Esophagus muscularis mucosa (tissue), 4 donors: ENCODE measurements at regions not wholly inside any gene's neighbourhood (a gene's known extent, or its start where the extent isn't known, plus 50 kb on each side); places are given as distances from the start of the nearest gene placed in this dataset.
"Not testable (repeated sequence)": the region's sequence is repeated elsewhere in the genome, so short reads cannot be mapped to it uniquely, and the experiment has no call there.

Experiments used
- DNase-seq: peaks from one replicate; pipeline ENCODE4 v3.0.0-alpha.2; 2017; ENCODE audit errors: extremely low spot score
- H3K27ac ChIP-seq, 4 donors: fragments of 200-600 bp; sonication (generic); replicated peaks in 1 of 4; 1 replicate in 3 of 4; 2 replicates in 1 of 4; pipeline ENCODE4 v1.5.1; 2016 to 2019; ENCODE audit warnings: mild to moderate bottlenecking in 1 of 4
- H3K27me3 ChIP-seq, 4 donors: fragments of 200-600 bp; sonication (generic); one replicate each; pipeline versions ENCODE4 v1.5.1 to v1.6.0; 2016 to 2019
- H3K36me3 ChIP-seq, 4 donors: fragments of 200-600 bp; sonication (generic); one replicate each; pipeline ENCODE4 v1.5.1; 2016 to 2019
- H3K4me1 ChIP-seq, 4 donors: fragments of 200-600 bp; sonication (generic); one replicate each; pipeline ENCODE4 v1.5.1; 2016 to 2019
- H3K4me3 ChIP-seq, 4 donors: fragments of 200-600 bp; sonication (generic); 1 replicate in 2 of 4; 2 replicates in 2 of 4; pipeline ENCODE4 v1.5.1; 2016 to 2019; ENCODE audit warnings: mild to moderate bottlenecking in 4 of 4, moderate library complexity in 1 of 4
- H3K9me3 ChIP-seq, 4 donors: fragments of 200-600 bp; sonication (generic); 1 replicate in 3 of 4; 2 replicates in 1 of 4; pipeline ENCODE4 v1.5.1; 2016 to 2019
- CTCF ChIP-seq, 3 experiments: fragments of 200-600 bp in 2 of 3; fragments of 450-650 bp in 1 of 3; sonication (generic) in 2 of 3; IDR thresholded peaks; one replicate each; pipeline ENCODE4 v1.5.1; 2017 to 2019; ENCODE audit warnings: antibody characterized with exemption in 3 of 3, mild to moderate bottlenecking in 2 of 3, moderate library complexity in 1 of 3
- EP300 ChIP-seq: sonication (generic); formaldehyde crosslinking; IDR thresholded peaks from one replicate; pipeline ENCODE4 v1.6.1; 2017; ENCODE audit warnings: antibody characterized with exemption
- POLR2A ChIP-seq: fragments of 450-650 bp; IDR thresholded peaks from one replicate; pipeline ENCODE4 v1.6.1; 2017; ENCODE audit warnings: antibody characterized with exemption, moderate library complexity, mild to moderate bottlenecking, low read depth
- POLR2AphosphoS5 ChIP-seq, 2 donors: sonication (generic); formaldehyde crosslinking; IDR thresholded peaks; one replicate each; pipeline ENCODE4 v1.6.1; 2017; ENCODE audit warnings: antibody characterized with exemption in 2 of 2
- WGBS: methylation state at CpG from one replicate; pipeline ENCODE4 v1.1.5; 2018; 5-methylcytosine and 5-hydroxymethylcytosine counted together
- intact Hi-C: fragments of 100-400 bp; cut with DNase I; formaldehyde crosslinking; loops from one replicate; pipeline ENCODE4 v1.15.1; 2023

GRCh38 chr4:137812258-137812657, 280.0 kb upstream of the PCDH18 start:
- WGBS, result 96% methylated on average over 4 of the region's 4 CpGs
- intact Hi-C loops, result no loop called here

GRCh38 chr4:137806420-137806819, 274.1 kb upstream of the PCDH18 start:
- H3K27me3 ChIP-seq, result no peaks in the 10 kb centered on the region
- H3K4me3 ChIP-seq, result no peak overlapping the region
- no peak for DNase-seq
- no peaks in the 10 kb centered on the region for H3K9me3 ChIP-seq
- WGBS, result 82% methylated on average over 3 of the region's 3 CpGs
- peaks cover 0 to 2% (median 0%) of the 10 kb centered on the region in 4 donors for H3K4me1 ChIP-seq
- H3K36me3 ChIP-seq, result no peaks in the 10 kb centered on the region
- TF ChIP-seq POLR2A, result no peak
- TF ChIP-seq EP300, result no peak
- TF ChIP-seq POLR2AphosphoS5 (IDR thresholded peaks at IDR 0.05), result no peak
- no peak for TF ChIP-seq CTCF (IDR thresholded peaks at IDR 0.05)
- intact Hi-C loops, result no loop called here
- no peak overlapping the region for H3K27ac ChIP-seq

More at GRCh38 chr4:137812258-137812657, 280.0 kb upstream of the PCDH18 start:
- no peaks in the 10 kb centered on the region for H3K36me3 ChIP-seq
- H3K27me3 ChIP-seq, result no peaks in the 10 kb centered on the region
- no peak overlapping the region for H3K4me3 ChIP-seq
- DNase-seq, result no peak
- TF ChIP-seq EP300 (no peak), POLR2AphosphoS5 (IDR thresholded peaks at IDR 0.05) (no peak), POLR2A (no peak), CTCF (IDR thresholded peaks at IDR 0.05) (no peak)
- H3K9me3 ChIP-seq, result no peaks in the 10 kb centered on the region
- no peak overlapping the region for H3K27ac ChIP-seq
- no peaks in the 10 kb centered on the region for H3K4me1 ChIP-seq

- 91% methylated on average over 10 of the region's 10 CpGs for WGBS
Measured at GRCh38 chr4:137804906-137805495, 272.7 kb upstream of the PCDH18 start.

DNA sequence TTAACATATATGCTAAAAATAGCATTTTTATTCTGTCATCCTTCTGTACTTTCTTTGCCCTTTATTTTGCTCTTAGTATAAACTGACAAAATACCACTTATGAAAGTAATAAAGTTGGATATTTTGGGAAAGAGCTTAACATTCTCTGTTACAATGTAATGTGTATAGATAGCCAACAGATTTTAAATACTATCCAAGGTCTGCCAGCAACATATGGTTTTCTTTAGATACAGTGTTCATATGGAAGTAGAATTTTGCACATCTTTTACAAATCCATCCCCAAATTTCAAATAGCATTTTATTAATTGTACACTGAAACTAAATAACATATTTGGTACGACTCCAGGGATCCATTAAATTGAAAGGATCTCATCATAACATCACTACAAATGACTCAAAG, 268.6 kb upstream of the PCDH18 start:
- peaks cover 0 to 10% (median 0%) of the 10 kb centered on the region in 4 donors for H3K4me1 ChIP-seq
- 33% methylated on average over 1 of the region's 1 CpG for whole genome bisulfite sequencing
- no peaks in the 10 kb centered on the region for H3K9me3 ChIP-seq
- DNase-seq, result no peak
- H3K36me3 ChIP-seq, result no peaks in the 10 kb centered on the region
- no peak for TF ChIP-seq EP300
- TF ChIP-seq CTCF (IDR thresholded peaks at IDR 0.05), result no peak
- no peak for TF ChIP-seq POLR2AphosphoS5 (IDR thresholded peaks at IDR 0.05)
- TF ChIP-seq POLR2A, result no peak
- H3K27me3 ChIP-seq, result no peaks in the 10 kb centered on the region
- intact Hi-C loops, result no loop called here
- no peak overlapping the region for H3K27ac ChIP-seq
- no peak overlapping the region for H3K4me3 ChIP-seq

More at GRCh38 chr4:137804906-137805495, 272.7 kb upstream of the PCDH18 start:
- H3K27ac ChIP-seq, result no peak overlapping the region
- no peaks in the 10 kb centered on the region for H3K36me3 ChIP-seq
- no peak for DNase-seq
- H3K4me3 ChIP-seq, result no peak overlapping the region
- H3K27me3 ChIP-seq, result no peaks in the 10 kb centered on the region
- peaks cover 0 to 10% (median 0%) of the 10 kb centered on the region in 4 donors for H3K4me1 ChIP-seq
- H3K9me3 ChIP-seq, result no peaks in the 10 kb centered on the region
- TF ChIP-seq POLR2A (no peak), CTCF (IDR thresholded peaks at IDR 0.05) (no peak), POLR2AphosphoS5 (IDR thresholded peaks at IDR 0.05) (no peak), EP300 (no peak)
- intact Hi-C loops, result no loop called here

DNA sequence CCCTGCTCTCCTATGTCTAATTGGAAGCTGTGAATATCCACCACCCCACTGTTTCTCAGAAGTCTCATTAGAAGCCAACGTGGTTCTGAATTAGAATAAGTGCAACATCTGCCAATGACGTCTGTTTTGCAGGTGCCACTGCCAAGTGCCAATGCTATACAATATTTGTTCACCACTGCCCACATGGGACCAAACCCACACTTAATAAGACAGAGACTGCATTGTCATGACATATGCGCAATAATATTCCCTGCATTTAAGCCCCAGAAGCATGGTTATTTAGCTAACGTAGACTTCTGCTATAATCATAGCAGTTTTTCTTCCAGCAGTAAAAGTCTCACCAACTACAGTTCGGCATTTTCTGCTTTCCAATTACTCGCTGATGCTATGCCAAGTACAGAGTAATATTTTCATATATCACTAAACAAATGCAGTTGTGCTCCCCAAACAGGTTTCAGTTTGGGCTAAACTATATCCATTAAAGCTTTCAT, 262.5 kb upstream of the PCDH18 start:
- H3K4me3 ChIP-seq, result peak overlapping the region; percentile 18 to 29 (median 24)

GRCh38 chr4:137789263-137789662, 257.0 kb upstream of the PCDH18 start:
- H3K27ac ChIP-seq, H3K4me3 ChIP-seq, H3K27me3 ChIP-seq, intact Hi-C loops, H3K36me3 ChIP-seq, H3K4me1 ChIP-seq, H3K9me3 ChIP-seq, DNase-seq: not testable (repeated sequence)
- 91% methylated on average over 3 of the region's 3 CpGs for WGBS

More for the DNA sequence above, 262.5 kb upstream of the PCDH18 start:
- TF ChIP-seq POLR2AphosphoS5 (IDR thresholded peaks at IDR 0.05) (no peak), EP300 (no peak), CTCF (IDR thresholded peaks at IDR 0.05) (no peak), POLR2A (no peak)
- no peak overlapping the region for H3K27ac ChIP-seq
- no peak for DNase-seq
- H3K27me3 ChIP-seq, result no peaks in the 10 kb centered on the region
- H3K4me1 ChIP-seq, result peaks cover 0 to 10% (median 7%) of the 10 kb centered on the region in 4 donors
- intact Hi-C loops, result no loop called here
- no peaks in the 10 kb centered on the region for H3K9me3 ChIP-seq
- 52% methylated on average over 6 of the region's 6 CpGs for WGBS
- no peaks in the 10 kb centered on the region for H3K36me3 ChIP-seq

GRCh38 chr4:137783923-137784322, 251.6 kb upstream of the PCDH18 start:
- H3K27ac ChIP-seq, H3K9me3 ChIP-seq, H3K36me3 ChIP-seq, H3K4me1 ChIP-seq, H3K4me3 ChIP-seq, H3K27me3 ChIP-seq, DNase-seq, intact Hi-C loops: not testable (repeated sequence)
- no CpG with 5 or more reads among the region's 7 CpGs for WGBS
